GM18868 (cell line): ENCODE measurements at regions not wholly inside any gene's neighbourhood (a gene's known extent, or its start where the extent isn't known, plus 50 kb on each side); places are given as distances from the start of the nearest gene placed in this dataset.

ENCODE experiments used
- ATAC-seq: cut with Tn5 transposase; IDR thresholded peaks from one replicate; pipeline ENCODE4 v1.9.1; 2021; ENCODE audit warnings: mild to moderate bottlenecking, moderate library complexity; ENCODE audit not compliant: unreplicated experiment

DNA sequence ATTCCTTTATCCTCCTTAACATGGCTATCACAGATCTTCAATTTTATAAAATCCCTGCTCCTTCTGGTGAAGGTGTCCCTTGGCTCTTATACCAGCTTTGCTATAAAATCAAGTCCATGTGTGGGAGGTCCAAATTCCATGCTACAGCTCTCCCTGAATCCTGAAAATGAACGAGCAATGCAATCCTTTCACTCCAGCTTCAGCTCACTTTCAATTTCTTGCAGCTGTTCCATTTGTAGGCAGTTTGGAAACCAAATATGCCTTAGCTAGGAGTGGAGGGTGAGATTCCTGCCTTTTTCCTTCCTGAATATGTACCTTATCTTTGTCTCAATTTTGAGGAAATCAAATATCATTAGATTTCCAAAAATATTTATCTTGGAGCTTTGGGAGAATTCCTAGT, 402.6 kb downstream of the TTLL7 start:
- ATAC-seq = no peak

GRCh38 chr1:83593073-83593472, 405.9 kb downstream of the TTLL7 start:
- no peak for ATAC-seq

DNA sequence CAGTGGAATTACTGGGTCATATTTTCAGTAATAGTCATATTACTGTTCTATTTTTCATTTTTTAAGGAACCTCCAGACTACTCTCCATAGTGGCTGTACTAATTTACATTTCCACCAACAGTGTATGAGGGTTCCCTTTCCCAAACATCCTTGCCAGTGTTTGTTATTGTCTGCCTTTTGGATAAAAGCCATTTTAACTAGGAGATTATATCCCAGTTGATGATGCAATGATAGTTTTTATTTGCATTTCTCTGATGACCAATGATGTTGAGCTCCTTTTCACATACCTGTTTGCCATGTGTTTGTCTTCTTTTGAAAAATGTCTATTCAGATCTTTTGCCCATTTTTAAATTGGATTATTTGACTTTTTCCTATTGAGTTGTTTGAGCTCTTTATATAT, 410.8 kb downstream of the TTLL7 start:
- no peak for ATAC-seq

DNA sequence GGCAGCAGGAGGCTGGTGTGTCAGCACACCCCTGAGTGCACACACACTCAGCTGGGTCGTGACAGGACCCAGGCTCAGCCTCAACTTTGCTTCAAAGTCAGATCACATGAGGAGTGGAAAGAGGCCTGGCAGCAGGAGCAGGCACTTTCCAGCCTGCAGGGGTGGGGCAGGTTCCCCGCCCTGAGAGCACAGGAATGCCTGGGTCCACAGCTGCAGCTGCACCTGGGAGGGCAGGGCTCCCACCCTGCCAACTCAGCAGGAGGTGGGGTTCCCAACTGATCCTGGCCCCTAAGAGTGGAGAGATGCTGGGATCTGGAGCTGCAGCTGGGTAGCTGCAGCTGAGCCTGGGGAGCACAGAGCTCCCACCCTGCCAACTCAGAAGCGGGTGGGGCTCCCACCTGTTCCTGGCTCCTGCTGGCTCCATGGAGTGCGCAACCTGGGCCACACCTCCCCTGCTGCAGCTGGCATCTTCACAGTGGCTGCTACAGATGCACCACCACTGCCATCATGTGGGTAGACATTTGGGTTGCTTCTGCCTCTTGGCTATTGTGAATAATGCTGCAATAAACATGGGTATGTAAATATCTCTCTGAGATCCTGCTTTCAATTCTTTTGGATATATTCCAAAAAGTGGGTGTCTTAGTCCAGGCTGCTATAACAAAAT, 415.4 kb downstream of the TTLL7 start:
- peak; percentile 76 for ATAC-seq

DNA sequence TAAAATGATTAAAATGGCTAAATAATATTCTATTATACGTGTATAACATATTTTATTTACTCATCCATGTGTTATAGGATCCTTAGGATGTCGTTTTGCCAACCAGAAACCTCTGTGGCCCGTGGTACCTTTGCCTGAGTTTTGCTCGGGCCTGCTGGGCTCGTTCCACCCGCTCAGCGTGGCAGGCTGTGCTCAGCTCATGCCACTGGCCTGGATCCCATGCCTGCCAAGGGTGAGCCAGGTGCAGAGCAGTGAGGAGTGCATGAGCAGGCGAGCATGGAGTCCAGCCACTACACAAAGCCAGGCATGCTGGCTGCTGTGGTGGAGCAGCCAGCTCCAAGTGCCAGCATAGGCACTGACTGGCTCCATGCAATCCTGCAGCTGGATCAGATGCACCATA, 417.2 kb downstream of the TTLL7 start:
- no peak for ATAC-seq

- ATAC-seq = no peak
Observed at GRCh38 chr1:83574791-83575190, 424.1 kb downstream of the TTLL7 start.

DNA sequence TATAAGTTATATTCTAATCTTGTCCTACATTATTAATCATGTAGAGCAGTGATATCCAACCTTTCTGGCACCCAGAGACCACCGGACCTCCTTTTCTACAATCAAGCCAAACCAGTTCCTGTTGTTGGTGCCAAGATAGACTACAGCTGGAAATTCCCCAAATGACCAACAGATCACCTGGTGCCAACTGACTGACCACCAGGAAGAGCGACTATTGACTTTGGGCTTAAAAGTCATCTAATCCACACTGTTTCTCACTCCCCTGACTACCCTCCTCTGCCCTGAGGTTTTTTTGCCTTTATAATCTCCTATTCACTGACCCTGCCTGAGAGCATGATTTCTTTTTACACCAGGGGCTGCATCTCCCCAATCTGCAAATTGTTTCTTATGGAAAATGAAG, 425.2 kb downstream of the TTLL7 start:
- no peak for ATAC-seq

DNA sequence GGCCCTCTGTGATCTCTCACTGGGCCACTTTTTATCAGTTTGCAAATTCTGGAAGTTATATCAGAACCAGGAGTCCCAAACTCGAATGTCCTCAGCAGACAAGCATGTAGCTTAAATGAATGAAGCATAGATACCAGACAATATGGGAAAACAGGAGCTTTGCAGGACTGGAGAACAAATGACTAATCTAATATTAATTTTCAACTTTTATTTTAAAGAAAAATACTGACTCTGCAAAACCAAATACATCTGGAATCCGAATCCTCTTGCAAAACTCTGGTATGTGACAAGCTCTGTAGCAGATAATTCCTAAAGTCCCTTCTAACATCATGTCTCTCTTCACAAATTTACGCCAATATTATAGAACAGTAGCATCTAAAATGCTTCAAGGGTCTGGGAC, 427.4 kb downstream of the TTLL7 start:
- ATAC-seq = no peak

GRCh38 chr1:83561346-83561745, 437.6 kb downstream of the TTLL7 start:
- ATAC-seq = no peak

DNA sequence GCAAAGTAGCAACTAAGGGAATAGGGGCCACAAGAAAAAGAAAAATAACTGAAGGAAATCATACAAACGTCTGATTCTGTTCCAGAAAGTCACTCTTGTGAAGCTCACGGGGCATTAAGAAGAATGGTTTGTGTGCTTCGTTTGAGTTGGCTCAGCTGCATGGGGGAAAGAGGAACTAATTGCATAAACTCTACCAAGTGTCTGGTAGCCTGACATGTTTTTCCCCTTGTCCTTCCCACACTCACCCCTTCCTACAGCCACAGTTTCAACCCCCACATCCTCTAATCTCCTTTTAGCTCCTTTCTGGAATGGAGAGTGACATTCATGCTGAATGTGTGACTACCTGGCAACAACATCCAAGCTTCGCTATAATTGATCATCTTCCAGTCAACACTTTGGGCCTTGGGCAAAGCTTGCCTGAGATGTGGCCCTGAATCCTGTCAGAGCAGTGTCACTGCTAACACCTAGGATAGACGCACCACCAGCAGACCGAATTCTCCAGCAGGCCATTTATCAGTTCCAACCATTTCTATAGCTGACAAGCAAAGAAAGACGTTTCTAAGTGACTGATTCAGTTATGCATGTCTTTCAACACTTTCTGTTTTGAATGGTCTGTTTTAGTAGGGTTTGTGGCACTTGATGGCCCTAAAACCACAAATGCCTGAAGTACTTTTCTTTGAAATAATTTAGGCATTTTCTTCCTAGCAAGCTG, 439.6 kb downstream of the TTLL7 start:
- ATAC-seq = peak; percentile 77

DNA sequence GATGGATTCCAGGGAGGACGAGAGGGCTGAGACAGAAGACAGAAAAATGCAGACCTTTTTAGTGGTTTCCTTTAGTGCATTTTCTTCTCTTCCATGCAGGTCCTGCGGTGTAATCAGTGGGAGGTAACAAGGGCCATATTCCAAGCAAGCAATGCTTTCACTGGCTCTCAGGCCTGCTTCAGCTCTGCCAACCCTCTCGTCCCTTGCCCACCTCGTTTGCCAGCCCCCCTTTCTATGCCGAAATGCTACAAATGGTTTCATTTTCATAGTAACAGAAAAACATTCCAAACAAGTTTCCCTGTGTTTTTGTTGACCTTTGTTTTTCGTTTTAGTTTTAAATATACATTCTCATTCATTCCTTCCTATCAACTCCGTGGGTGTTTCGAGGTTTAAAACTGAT, 443.1 kb downstream of the TTLL7 start:
- no peak for ATAC-seq

GRCh38 chr1:83554174-83554573, 444.8 kb downstream of the TTLL7 start:
- ATAC-seq = no peak

DNA sequence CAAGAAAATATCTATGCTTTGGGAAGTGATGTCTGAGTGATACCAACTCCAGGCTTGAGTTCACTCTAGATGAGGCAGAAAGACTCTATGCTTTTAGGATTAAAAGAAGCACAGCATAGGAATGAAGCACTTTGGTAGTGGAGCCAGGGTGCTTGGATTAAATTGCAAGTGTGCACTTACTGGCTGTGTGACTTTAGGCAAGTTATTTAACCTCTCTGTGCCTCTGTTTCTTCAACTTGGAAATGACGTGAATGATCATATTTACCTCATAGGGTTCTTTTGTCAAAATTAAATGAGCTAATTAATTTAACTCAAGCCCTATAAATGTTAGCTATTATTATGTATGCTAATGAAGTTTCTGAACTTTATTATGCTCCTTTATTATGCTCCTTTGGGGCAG, 446.1 kb downstream of the TTLL7 start:
- ATAC-seq = no peak

GRCh38 chr1:83548311-83548710, 450.6 kb downstream of the TTLL7 start:
- no peak for ATAC-seq

- ATAC-seq = no peak
Observed at GRCh38 chr1:83547901-83548300, 451.0 kb downstream of the TTLL7 start.

DNA sequence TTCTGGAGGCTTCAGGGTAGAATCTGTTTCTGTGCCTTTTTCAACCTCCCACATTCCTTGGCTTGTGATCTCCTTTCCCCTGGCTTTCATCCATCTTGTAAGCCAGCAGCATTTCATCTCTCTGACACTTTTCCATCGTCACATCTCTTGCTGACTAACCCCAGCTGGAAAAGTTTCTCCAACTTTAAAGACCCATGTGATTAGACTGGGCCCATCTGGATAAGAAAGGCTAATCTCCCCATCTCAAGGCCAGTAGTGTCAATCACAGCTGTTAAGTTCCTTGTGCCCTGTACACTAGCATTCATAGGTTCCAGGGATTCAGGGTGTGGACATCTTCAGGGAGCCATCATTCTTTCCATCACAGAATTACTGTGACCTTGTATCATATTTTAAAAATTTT, 452.1 kb downstream of the TTLL7 start:
- no peak for ATAC-seq

GRCh38 chr1:83545066-83545862, 453.7 kb downstream of the TTLL7 start:
- no peak for ATAC-seq

- no peak for ATAC-seq
Observed at GRCh38 chr1:83543222-83543973, 455.5 kb downstream of the TTLL7 start.

DNA sequence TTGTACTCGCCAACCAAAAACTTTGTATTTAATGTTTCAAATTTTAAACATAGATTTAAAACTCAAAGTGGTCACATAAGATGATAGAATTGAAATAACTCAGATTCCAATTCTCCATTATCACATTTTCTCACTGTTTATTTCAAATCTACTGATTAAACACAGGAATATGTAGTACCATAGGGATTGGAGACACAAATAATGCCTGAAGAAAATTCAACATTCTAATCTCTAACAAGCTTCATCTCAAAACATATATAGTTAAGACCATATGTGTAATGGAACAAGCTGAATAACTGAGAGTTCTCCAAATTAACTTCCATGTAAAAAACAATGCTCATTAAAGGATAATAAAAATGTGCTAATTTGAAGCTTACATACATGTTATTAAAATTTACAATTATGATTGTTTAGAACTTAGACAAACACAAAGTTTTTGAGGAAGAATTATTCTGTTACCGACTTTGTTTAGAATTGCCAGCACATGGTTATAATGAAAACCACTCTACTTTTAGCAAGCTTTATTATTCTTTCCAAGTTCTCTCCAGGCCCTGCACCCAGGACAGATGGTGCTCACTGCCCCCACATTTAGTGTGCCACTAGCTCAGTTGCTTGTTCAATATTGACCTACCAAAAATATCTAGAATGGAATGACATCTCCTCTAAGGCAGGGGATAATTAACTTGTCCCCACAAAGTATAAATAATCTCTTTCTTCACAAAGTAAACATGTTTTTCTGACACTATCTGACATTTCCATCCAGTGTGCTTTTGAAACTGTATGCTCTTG, 467.2 kb downstream of the TTLL7 start:
- no peak for ATAC-seq

DNA sequence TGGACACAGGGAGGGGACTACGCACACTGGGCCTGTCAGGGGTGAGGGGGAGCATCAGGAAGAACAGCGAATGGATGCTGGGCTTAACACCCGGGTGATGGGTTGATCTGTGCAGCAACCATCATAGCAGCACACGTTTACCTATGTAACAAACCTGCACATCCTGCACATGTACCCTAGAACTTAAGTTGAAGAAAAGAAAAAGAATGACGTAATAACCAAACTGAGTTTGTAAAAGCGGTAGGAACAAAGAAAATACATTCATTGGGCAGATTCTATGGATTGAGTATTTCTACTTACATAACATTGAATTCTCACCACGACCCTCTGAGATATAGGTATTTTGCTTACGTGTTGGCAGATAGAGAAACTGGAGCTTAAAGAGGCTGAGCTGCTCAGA, 468.4 kb downstream of the TTLL7 start:
- no peak for ATAC-seq
